ENCODE measurements at regions not wholly inside any gene's neighbourhood (a gene's known extent, or its start where the extent isn't known, plus 50 kb on each side); places are given as distances from the start of the nearest gene placed in this dataset.

GRCh38 chr13:39954476-39954875 is 299.0 kb downstream of the COG6 start:
- Histone ChIP-seq H3K36me3 (replicated peaks in 1 of 2; ENCODE audit: control insufficient read depth in 1 of 2, insufficient read depth in 2 of 2, low read length in 2 of 2) (no peaks in the 10 kb centered on the region), H3K4me1 (ENCODE audit: control insufficient read depth in 1 of 2, insufficient read depth in 2 of 2, low read length in 2 of 2) (no peaks in the 10 kb centered on the region), H3K4me2 (replicated peaks; ENCODE audit: extremely low read depth, low read length, poor library complexity, severe bottlenecking) (no peak overlapping the region), H3K9ac (ENCODE audit: insufficient read depth, low read length, poor library complexity, severe bottlenecking) (no peak overlapping the region), H3K27ac (ENCODE audit: low read depth in 1 of 2, low read length in 2 of 2) (no peak overlapping the region), H2AFZ (ENCODE audit: insufficient read depth, low read depth, low read length, poor library complexity, severe bottlenecking) (no peak overlapping the region), H3K4me3 (replicated peaks in 1 of 3; ENCODE audit: low read depth in 2 of 3, low read length in 3 of 3) (no peak overlapping the region), H4K20me1 (ENCODE audit: insufficient read depth, low read length) (no peaks in the 10 kb centered on the region), H3K27me3 (ENCODE audit: control insufficient read depth in 2 of 2, insufficient read depth in 2 of 2, low read length in 2 of 2) (no peaks in the 10 kb centered on the region), H3K9me3 (replicated peaks in 1 of 2; ENCODE audit: control insufficient read depth in 1 of 2, insufficient read depth in 1 of 2, low read length in 2 of 2) (no peaks in the 10 kb centered on the region), H3K79me2 (ENCODE audit: insufficient read depth, low read length) (no peaks in the 10 kb centered on the region)
- intact Hi-C loops (cut with micrococcal nuclease) = no loop called here
- Mint-ChIP-seq H3K36me3 (no peaks in the 10 kb centered on the region), H3K9me3 (peaks cover 0 to 1% (median 0%) of the 10 kb centered on the region in 7 donors), H3K4me3 (peak overlapping the region in 1 of 2 donors; percentile 47), H3K27ac (no peak overlapping the region), H3K27me3 (ENCODE audit: low read depth in 3 of 3) (peaks cover 0 to 3% (median 2%) of the 10 kb centered on the region in 3 donors), H3K4me1 (peaks cover 5% of the 10 kb centered on the region)
- no peak for TF ChIP-seq CTCF (IDR thresholded peaks at IDR 0.05)
- no CpG with 5 or more reads among the region's 4 CpGs for WGBS (ENCODE audit: insufficient coverage)
- no peak for DNase-seq

GRCh38 chr13:39955560-39955959 is 300.1 kb downstream of the COG6 start:
- peaks cover 0 to 3% (median 2%) of the 10 kb centered on the region in 3 donors for H3K27me3 Mint-ChIP-seq (ENCODE audit: low read depth in 3 of 3)
- no peak for TF ChIP-seq CTCF (IDR thresholded peaks at IDR 0.05)
- H3K27me3 ChIP-seq (ENCODE audit: control insufficient read depth in 2 of 2, insufficient read depth in 2 of 2, low read length in 2 of 2) = no peaks in the 10 kb centered on the region
- no CpG with 5 or more reads among the region's 1 CpG for WGBS (ENCODE audit: insufficient coverage)
- no peak overlapping the region for H3K4me3 ChIP-seq (replicated peaks in 1 of 3; ENCODE audit: low read depth in 2 of 3, low read length in 3 of 3)
- H3K9me3 ChIP-seq (replicated peaks in 1 of 2; ENCODE audit: control insufficient read depth in 1 of 2, insufficient read depth in 1 of 2, low read length in 2 of 2) = no peaks in the 10 kb centered on the region
- intact Hi-C loops (cut with micrococcal nuclease) = no loop called here
- no peak for DNase-seq
- no peaks in the 10 kb centered on the region for H3K79me2 ChIP-seq (ENCODE audit: insufficient read depth, low read length)
- H3K4me2 ChIP-seq (replicated peaks; ENCODE audit: extremely low read depth, low read length, poor library complexity, severe bottlenecking) = no peak overlapping the region
- H3K4me1 Mint-ChIP-seq = peaks cover 5% of the 10 kb centered on the region
- H2AFZ ChIP-seq (ENCODE audit: insufficient read depth, low read depth, low read length, poor library complexity, severe bottlenecking) = no peak overlapping the region
- H3K27ac Mint-ChIP-seq = no peak overlapping the region
- H3K4me3 Mint-ChIP-seq = no peak overlapping the region
- no peaks in the 10 kb centered on the region for H4K20me1 ChIP-seq (ENCODE audit: insufficient read depth, low read length)
- no peak overlapping the region for H3K9ac ChIP-seq (ENCODE audit: insufficient read depth, low read length, poor library complexity, severe bottlenecking)
- no peak overlapping the region for H3K27ac ChIP-seq (ENCODE audit: low read depth in 1 of 2, low read length in 2 of 2)
- no peaks in the 10 kb centered on the region for H3K4me1 ChIP-seq (ENCODE audit: control insufficient read depth in 1 of 2, insufficient read depth in 2 of 2, low read length in 2 of 2)
- H3K36me3 ChIP-seq (replicated peaks in 1 of 2; ENCODE audit: control insufficient read depth in 1 of 2, insufficient read depth in 2 of 2, low read length in 2 of 2) = no peaks in the 10 kb centered on the region
- peaks cover 0 to 3% (median 0%) of the 10 kb centered on the region in 7 donors for H3K9me3 Mint-ChIP-seq
- no peaks in the 10 kb centered on the region for H3K36me3 Mint-ChIP-seq
